ENCODE measurements at regions not wholly inside any gene's neighbourhood (a gene's known extent, or its start where the extent isn't known, plus 50 kb on each side); places are given as distances from the start of the nearest gene placed in this dataset.

DNA sequence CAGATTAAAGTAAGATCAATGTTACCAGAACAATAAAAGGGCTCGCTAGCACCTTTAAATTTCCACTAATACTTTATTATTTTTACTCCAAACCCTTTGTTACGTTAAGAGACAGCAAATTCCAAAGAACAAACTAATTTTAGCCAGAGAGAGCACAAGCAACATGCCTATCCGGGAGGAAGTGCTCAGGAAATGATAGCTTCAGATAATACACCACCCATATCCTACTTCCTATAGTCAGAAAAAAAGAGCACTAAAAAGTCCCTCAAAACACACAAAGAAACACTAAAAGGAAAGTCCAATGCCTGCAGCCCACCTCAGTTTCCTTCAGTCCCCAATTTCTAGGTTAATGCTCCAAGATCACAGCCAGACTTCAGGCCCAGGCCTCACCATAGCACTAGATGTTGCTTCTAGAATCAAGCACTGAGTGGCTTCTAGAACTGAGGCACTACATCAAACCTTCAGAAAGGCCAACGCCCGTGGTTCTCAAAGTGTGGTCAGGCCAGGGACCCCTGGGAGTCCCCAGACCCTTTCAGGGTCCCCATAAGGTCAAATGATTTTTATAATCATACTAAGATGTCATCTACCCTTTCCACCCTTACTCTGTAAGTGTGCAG, 142.6 kb downstream of the PSMG1 start:
- Histone ChIP-seq H3K4me1 (peaks cover 0 to 24% (median 6%) of the 10 kb centered on the region in 4 donors), H3K36me3 (no peaks in the 10 kb centered on the region), H3K27me3 (no peaks in the 10 kb centered on the region), H3K4me3 (no peak overlapping the region), H3K27ac (peak overlapping the region; percentile 55 to 83 (median 68)), H3K9me3 (no peaks in the 10 kb centered on the region)
- no peak for DNase-seq
- 33 to 53% methylated on average over 5 of the region's 5 CpGs for WGBS, 2 donors
- TF ChIP-seq EP300 (IDR thresholded peaks at IDR 0.05) (no peak), POLR2AphosphoS5 (IDR thresholded peaks at IDR 0.05) (no peak), POLR2A (IDR thresholded peaks at IDR 0.05) (no peak)
- TF ChIP-seq, protein P1, sequence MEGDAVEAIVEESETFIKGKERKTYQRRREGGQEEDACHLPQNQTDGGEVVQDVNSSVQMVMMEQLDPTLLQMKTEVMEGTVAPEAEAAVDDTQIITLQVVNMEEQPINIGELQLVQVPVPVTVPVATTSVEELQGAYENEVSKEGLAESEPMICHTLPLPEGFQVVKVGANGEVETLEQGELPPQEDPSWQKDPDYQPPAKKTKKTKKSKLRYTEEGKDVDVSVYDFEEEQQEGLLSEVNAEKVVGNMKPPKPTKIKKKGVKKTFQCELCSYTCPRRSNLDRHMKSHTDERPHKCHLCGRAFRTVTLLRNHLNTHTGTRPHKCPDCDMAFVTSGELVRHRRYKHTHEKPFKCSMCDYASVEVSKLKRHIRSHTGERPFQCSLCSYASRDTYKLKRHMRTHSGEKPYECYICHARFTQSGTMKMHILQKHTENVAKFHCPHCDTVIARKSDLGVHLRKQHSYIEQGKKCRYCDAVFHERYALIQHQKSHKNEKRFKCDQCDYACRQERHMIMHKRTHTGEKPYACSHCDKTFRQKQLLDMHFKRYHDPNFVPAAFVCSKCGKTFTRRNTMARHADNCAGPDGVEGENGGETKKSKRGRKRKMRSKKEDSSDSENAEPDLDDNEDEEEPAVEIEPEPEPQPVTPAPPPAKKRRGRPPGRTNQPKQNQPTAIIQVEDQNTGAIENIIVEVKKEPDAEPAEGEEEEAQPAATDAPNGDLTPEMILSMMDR (IDR thresholded peaks at IDR 0.05): no peak
- ATAC-seq (ENCODE audit: low FRiP score in 2 of 2): no peak

DNA sequence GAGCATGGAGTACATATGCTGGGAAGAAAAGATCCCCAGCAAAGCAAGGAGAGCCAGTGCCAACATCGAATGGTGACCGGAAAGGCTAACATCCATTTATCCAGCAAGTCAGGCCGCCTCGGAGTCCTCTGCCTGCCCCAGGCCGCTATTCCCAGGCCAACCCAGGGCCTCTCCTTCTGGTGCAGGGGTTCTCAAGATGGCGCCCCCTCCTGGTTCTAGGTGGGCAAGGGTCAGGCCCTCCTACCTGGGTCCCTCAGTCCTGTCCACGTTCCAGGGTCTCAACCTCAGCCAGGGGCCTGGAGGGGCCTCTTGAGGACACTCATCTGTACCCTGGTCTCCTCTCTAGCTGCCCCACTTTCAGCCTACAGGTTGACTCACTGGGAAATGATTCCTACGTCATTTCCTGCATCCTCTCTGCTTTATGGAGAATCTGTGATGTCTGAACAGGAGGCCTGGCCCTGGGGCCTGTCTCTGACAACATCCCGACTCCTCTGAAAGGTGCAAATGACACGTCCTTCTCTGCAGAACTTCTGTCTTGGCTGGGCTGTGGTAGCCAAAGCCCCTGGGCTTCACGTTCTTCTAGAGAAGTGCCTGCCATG, 145.3 kb downstream of the PSMG1 start:
- H3K27me3 ChIP-seq: no peaks in the 10 kb centered on the region
- DNase-seq (no peak), ATAC-seq (ENCODE audit: low FRiP score in 2 of 2) (no peak)
- peak overlapping the region in 2 of 4 donors; percentile 33 to 44 for H3K27ac ChIP-seq
- H3K36me3 ChIP-seq: no peaks in the 10 kb centered on the region
- TF ChIP-seq POLR2A (IDR thresholded peaks at IDR 0.05) (no peak), EP300 (IDR thresholded peaks at IDR 0.05) (no peak), POLR2AphosphoS5 (IDR thresholded peaks at IDR 0.05) (no peak)
- TF ChIP-seq, protein P1 (IDR thresholded peaks at IDR 0.05): no peak
- WGBS, 2 donors: 86 to 91% methylated on average over 10 to 11 of the region's 11 CpGs
- H3K9me3 ChIP-seq: no peaks in the 10 kb centered on the region
- peaks cover 7 to 31% (median 16%) of the 10 kb centered on the region in 4 donors for H3K4me1 ChIP-seq
- no peak overlapping the region for H3K4me3 ChIP-seq

DNA sequence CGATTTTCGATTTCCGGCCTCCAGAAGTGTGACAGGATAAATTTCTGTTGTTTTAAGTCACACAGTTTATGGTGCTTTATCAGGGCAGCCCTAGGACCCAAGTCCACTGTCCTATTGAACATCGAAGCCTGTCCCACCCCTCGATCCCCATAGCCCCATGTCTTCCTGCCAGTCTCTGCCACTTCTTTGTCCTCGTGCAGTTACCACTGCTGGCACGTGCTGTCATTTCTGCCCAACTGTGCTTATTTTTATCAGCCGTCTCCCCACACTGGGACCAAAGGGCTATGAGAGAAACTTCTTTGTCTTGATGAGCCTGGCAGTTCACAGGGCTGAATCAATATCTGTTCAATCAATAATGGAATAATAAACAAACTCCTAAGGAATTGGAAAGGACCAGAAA, 146.7 kb downstream of the PSMG1 start:
- H3K9me3 ChIP-seq: no peaks in the 10 kb centered on the region
- WGBS, 2 donors: 69 to 74% methylated on average over 8 of the region's 8 CpGs
- no peak for TF ChIP-seq EP300 (IDR thresholded peaks at IDR 0.05)
- TF ChIP-seq POLR2A (IDR thresholded peaks at IDR 0.05): no peak
- TF ChIP-seq, protein P1 (IDR thresholded peaks at IDR 0.05): no peak
- no peak for TF ChIP-seq POLR2AphosphoS5 (IDR thresholded peaks at IDR 0.05)
- H3K4me1 ChIP-seq: peaks cover 7 to 28% (median 16%) of the 10 kb centered on the region in 4 donors
- H3K4me3 ChIP-seq: no peak overlapping the region
- ATAC-seq (ENCODE audit: low FRiP score in 2 of 2) (no peak), DNase-seq (no peak)
- H3K27me3 ChIP-seq: no peaks in the 10 kb centered on the region
- H3K27ac ChIP-seq: peak overlapping the region in 1 of 4 donors; percentile 44
- no peaks in the 10 kb centered on the region for H3K36me3 ChIP-seq

DNA sequence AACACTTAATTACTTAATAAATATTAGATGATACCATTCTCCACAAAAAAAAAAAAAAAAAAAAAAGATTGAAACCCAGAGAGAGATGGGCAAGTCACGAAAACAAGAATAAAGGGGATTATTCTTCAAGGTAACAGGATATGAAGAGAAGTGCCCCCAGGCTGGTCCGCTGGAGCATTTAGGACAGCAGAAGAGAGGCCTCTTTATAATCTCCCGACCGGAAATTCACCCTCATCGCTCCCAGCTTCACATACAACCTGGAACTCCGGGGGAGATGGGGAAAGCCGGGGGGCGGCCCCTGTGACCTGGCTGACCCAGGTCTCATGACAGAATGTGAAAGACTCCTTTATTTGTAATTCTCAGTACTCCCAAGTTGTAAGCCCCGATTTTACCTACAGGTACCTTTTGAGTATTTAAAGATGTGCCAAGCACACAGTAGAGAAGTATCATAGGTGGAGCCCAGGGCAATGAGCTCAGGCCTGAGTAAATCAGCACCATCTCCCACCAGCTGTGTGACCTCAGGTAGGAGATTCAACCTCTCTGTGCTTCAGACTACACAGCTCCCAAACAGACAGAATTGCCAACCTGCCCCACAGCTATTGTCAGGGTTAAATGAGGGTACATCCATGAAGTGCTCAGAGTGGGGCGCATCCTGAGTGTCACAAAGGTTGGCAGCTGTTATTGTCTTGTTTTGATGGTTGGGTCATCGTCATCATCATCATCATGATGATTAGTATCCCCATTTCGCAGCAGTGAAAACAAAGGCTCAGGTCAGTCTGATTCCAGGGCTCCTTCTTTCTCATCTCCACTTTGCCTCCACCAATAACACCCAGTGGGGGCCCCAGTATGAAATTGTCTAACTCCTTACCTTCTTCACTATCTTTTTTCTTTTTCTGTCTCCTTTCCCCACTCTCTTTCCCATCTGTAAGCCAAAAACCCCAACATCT, 148.4 kb downstream of the PSMG1 start:
- no peak for TF ChIP-seq EP300 (IDR thresholded peaks at IDR 0.05)
- no peak for TF ChIP-seq POLR2AphosphoS5 (IDR thresholded peaks at IDR 0.05)
- no peak for TF ChIP-seq POLR2A (IDR thresholded peaks at IDR 0.05)
- TF ChIP-seq, protein P1 (IDR thresholded peaks at IDR 0.05): no peak
- Histone ChIP-seq H3K9me3 (no peaks in the 10 kb centered on the region), H3K27me3 (no peaks in the 10 kb centered on the region), H3K27ac (peak overlapping the region in 3 of 4 donors; percentile 56 to 83 (median 69)), H3K36me3 (no peaks in the 10 kb centered on the region), H3K4me1 (peaks cover 13 to 17% (median 13%) of the 10 kb centered on the region in 4 donors), H3K4me3 (no peak overlapping the region)
- DNase-seq: peak in 1 of 2 donors; percentile 44
- WGBS, 2 donors: 67 to 76% methylated on average over 12 of the region's 12 CpGs
- ATAC-seq (ENCODE audit: low FRiP score in 2 of 2): no peak

Measured in upper lobe of left lung (tissue), 6 donors.